ENCODE measurements at regions not wholly inside any gene's neighbourhood (a gene's known extent, or its start where the extent isn't known, plus 50 kb on each side); places are given as distances from the start of the nearest gene placed in this dataset.

GRCh38 chr3:30180310-30181177 lies 425.9 kb upstream of the TGFBR2 start:
- Histone ChIP-seq H3F3A (ENCODE audit: control insufficient read depth, insufficient read depth) (no peaks in the 10 kb centered on the region), H3K27me3 (ENCODE audit: control insufficient read depth, low read length) (no peaks in the 10 kb centered on the region), H3K4me3 (ENCODE audit: low read length) (no peak overlapping the region), H4K20me1 (ENCODE audit: control insufficient read depth, insufficient read depth, low read depth, low read length) (no peaks in the 10 kb centered on the region), H3K79me2 (ENCODE audit: control insufficient read depth, low read length) (no peaks in the 10 kb centered on the region), H3K4me1 (ENCODE audit: control insufficient read depth, low read length) (no peaks in the 10 kb centered on the region), H3K4me2 (ENCODE audit: low read length) (no peak overlapping the region), H3K9me3 (ENCODE audit: control insufficient read depth, insufficient read depth, low read length) (no peaks in the 10 kb centered on the region), H3K36me3 (ENCODE audit: control insufficient read depth, low read length) (no peaks in the 10 kb centered on the region), H3K27ac (ENCODE audit: low read depth, low read length) (no peak overlapping the region), H3K9me2 (replicated peaks; ENCODE audit: control insufficient read depth, low read length) (no peaks in the 10 kb centered on the region)
- no peak for TF ChIP-seq CTCF (IDR thresholded peaks at IDR 0.05; ENCODE audit: low read depth, low read length, poor library complexity, severe bottlenecking)
- no peak for TF ChIP-seq EZH2phosphoT487 (IDR thresholded peaks at IDR 0.05; ENCODE audit: borderline replicate concordance, low read length)

GRCh38 chr3:30181178-30181465 lies 425.3 kb upstream of the TGFBR2 start:
- TF ChIP-seq CTCF (IDR thresholded peaks at IDR 0.05; ENCODE audit: low read depth, low read length, poor library complexity, severe bottlenecking), result no peak
- TF ChIP-seq EZH2phosphoT487 (IDR thresholded peaks at IDR 0.05; ENCODE audit: borderline replicate concordance, low read length), result no peak
- Histone ChIP-seq H3K4me1 (ENCODE audit: control insufficient read depth, low read length) (no peaks in the 10 kb centered on the region), H3K36me3 (ENCODE audit: control insufficient read depth, low read length) (no peaks in the 10 kb centered on the region), H3K9me3 (ENCODE audit: control insufficient read depth, insufficient read depth, low read length) (no peaks in the 10 kb centered on the region), H3K79me2 (ENCODE audit: control insufficient read depth, low read length) (no peaks in the 10 kb centered on the region), H3K9me2 (replicated peaks; ENCODE audit: control insufficient read depth, low read length) (no peaks in the 10 kb centered on the region), H4K20me1 (ENCODE audit: control insufficient read depth, insufficient read depth, low read depth, low read length) (no peaks in the 10 kb centered on the region), H3K27me3 (ENCODE audit: control insufficient read depth, low read length) (no peaks in the 10 kb centered on the region), H3K4me2 (ENCODE audit: low read length) (no peak overlapping the region), H3K27ac (ENCODE audit: low read depth, low read length) (no peak overlapping the region), H3F3A (ENCODE audit: control insufficient read depth, insufficient read depth) (no peaks in the 10 kb centered on the region), H3K4me3 (ENCODE audit: low read length) (no peak overlapping the region)

- Histone ChIP-seq H3K27me3 (ENCODE audit: control insufficient read depth, low read length) (no peaks in the 10 kb centered on the region), H3K4me1 (ENCODE audit: control insufficient read depth, low read length) (no peaks in the 10 kb centered on the region), H3K9me2 (replicated peaks; ENCODE audit: control insufficient read depth, low read length) (no peaks in the 10 kb centered on the region), H3K4me2 (ENCODE audit: low read length) (no peak overlapping the region), H3K36me3 (ENCODE audit: control insufficient read depth, low read length) (no peaks in the 10 kb centered on the region), H4K20me1 (ENCODE audit: control insufficient read depth, insufficient read depth, low read depth, low read length) (no peaks in the 10 kb centered on the region), H3K79me2 (ENCODE audit: control insufficient read depth, low read length) (no peaks in the 10 kb centered on the region), H3F3A (ENCODE audit: control insufficient read depth, insufficient read depth) (no peaks in the 10 kb centered on the region), H3K9me3 (ENCODE audit: control insufficient read depth, insufficient read depth, low read length) (no peaks in the 10 kb centered on the region), H3K27ac (ENCODE audit: low read depth, low read length) (no peak overlapping the region), H3K4me3 (ENCODE audit: low read length) (no peak overlapping the region)
- no peak for TF ChIP-seq EZH2phosphoT487 (IDR thresholded peaks at IDR 0.05; ENCODE audit: borderline replicate concordance, low read length)
Observed at GRCh38 chr3:30181581-30181980, 424.8 kb upstream of the TGFBR2 start.

GRCh38 chr3:30183421-30183820 lies 423.0 kb upstream of the TGFBR2 start:
- Histone ChIP-seq H3K27me3 (ENCODE audit: control insufficient read depth, low read length) (no peaks in the 10 kb centered on the region), H3K4me1 (ENCODE audit: control insufficient read depth, low read length) (no peaks in the 10 kb centered on the region), H4K20me1 (ENCODE audit: control insufficient read depth, insufficient read depth, low read depth, low read length) (no peaks in the 10 kb centered on the region), H3K9me2 (replicated peaks; ENCODE audit: control insufficient read depth, low read length) (no peaks in the 10 kb centered on the region), H3K4me3 (ENCODE audit: low read length) (no peak overlapping the region), H3K79me2 (ENCODE audit: control insufficient read depth, low read length) (no peaks in the 10 kb centered on the region), H3K36me3 (ENCODE audit: control insufficient read depth, low read length) (no peaks in the 10 kb centered on the region), H3K4me2 (ENCODE audit: low read length) (no peak overlapping the region), H3K27ac (ENCODE audit: low read depth, low read length) (no peak overlapping the region), H3F3A (ENCODE audit: control insufficient read depth, insufficient read depth) (no peaks in the 10 kb centered on the region), H3K9me3 (ENCODE audit: control insufficient read depth, insufficient read depth, low read length) (no peaks in the 10 kb centered on the region)
- TF ChIP-seq CTCF (IDR thresholded peaks at IDR 0.05; ENCODE audit: low read depth, low read length, poor library complexity, severe bottlenecking), result no peak
- TF ChIP-seq EZH2phosphoT487 (IDR thresholded peaks at IDR 0.05; ENCODE audit: borderline replicate concordance, low read length), result no peak

All from DOHH2 (cell line).